ENCODE measurements at regions not wholly inside any gene's neighbourhood (a gene's known extent, or its start where the extent isn't known, plus 50 kb on each side); places are given as distances from the start of the nearest gene placed in this dataset.

GRCh38 chr1:208552928-208553327, 308.7 kb upstream of the PLXNA2 start:
- no peak for DNase-seq

DNA sequence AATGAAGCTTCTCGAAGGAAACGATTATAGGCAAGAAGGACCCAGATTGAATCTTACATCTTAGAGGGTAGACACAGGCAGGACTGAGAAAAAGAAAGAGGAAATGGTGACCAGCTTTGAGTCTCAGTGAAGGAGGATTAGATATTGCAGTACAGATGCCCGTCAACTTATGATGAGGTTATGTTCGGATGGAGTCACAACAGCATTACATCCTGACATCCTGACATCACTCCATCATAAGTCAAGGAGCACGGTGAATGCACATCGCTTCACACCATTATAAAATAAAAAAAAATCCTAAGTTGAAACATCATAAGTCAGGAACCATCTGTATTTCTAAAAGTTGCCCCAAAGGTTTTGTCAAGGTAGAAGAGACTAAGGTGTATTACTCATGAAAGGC, 312.3 kb upstream of the PLXNA2 start:
- no peak for DNase-seq

DNA sequence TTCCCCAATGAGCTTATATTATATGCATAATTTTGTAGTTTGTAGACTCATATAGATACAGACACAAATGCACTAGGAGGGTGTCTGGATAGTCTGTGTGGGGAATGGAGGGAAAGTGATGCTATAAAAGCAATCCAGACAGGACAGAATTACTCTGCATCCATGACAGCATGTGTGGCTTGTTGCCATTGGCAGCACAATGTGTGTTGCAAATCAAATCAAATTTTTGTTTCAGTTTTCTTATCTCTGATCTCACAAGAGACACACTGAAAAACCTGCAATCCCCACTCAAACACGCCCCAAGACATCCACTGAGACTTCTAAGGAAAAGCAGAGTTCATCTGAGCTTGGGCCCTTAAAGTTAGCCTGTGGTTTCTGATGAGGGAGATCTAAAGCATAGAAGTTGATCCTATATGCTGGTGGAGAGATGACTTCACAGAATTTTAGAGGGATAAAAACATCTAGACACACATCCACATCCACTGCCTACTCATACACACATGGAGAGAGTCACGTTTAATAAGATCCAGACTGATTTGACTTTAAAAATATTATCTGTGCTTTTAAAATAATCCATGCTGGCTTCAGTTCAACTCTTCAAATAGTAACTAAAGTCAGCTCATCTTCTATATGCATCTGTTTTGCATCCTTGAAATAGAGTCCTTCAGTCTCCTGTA, 313.0 kb upstream of the PLXNA2 start:
- no peak for DNase-seq

DNA sequence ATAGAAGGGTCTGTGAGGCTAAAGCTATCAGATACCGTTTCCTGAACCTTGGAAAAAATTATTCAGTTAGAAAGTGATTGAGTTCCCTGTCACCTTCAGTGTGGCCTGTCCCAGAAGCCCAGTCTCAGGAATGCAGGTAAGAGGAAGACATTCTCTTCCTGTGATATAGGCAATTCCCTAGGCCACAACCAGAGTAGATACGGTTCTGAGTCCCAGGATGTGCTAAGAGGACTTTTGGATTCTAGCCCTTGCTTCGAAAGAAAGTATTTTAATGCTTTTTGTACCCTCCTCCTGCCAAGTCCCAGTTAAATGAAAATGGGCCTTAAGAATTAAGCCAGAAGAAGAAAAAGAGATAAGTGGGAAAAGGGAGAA, 313.5 kb upstream of the PLXNA2 start:
- no peak for DNase-seq

GRCh38 chr1:208559597-208560329, 315.6 kb upstream of the PLXNA2 start:
- no peak for DNase-seq

DNA sequence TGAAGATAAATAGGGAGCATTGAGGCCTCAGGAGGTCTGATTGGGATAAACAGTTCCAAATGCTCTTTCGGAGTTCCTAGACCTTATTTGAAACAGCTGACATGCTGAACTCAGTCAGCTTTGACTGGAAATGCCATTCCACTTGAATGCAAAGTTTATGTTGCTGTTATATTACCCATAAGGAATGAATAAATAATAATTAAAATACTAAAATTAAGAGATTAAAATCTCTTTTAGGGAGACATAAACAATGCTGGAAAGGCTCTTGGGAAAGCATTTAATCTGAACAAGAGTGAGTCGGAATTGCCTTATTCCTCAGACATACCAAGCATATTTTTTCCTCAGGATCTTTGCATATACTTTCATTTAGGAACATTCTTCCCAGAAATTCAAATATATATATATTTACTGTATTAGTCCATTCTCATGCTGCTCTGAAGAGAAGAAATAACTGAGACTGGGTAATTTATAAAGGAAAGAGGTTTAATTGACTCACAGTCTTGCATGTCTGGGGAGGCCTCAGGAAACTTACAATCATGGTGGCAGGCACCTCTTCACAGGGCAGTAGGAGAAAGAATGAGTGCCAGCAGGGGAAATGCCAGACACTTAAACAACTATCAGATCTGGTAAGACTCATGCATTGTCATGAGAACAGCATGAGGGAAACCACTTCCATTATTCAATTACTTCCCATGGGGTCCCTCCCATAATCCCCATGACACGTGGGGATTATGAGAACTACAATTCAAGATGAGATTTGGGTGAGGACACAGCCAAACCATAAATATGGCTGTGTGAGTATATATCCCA, 318.2 kb upstream of the PLXNA2 start:
- DNase-seq = no peak

DNA sequence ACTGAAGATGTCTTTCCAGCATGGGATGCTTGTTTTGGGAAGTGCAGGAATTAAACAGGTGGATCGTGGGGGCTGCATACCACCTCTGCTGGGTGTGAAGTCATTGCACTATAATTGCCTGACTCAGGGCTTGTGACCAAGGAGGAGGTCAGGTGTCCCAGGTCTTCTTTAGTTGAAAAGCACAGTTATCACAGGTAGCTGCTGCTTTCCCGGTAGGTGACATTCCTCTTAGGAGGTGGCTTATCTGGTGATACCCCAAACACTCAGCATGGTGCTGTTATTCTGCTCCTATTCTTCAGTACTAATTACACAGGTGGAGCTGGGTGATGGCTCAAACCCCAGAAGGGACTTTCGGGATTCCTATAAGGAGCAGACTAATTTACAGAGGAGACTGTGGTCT, 320.3 kb upstream of the PLXNA2 start:
- DNase-seq = no peak

GRCh38 chr1:208565756-208566440, 321.7 kb upstream of the PLXNA2 start:
- no peak for DNase-seq

GRCh38 chr1:208569181-208569580, 325.0 kb upstream of the PLXNA2 start:
- no peak for DNase-seq

DNA sequence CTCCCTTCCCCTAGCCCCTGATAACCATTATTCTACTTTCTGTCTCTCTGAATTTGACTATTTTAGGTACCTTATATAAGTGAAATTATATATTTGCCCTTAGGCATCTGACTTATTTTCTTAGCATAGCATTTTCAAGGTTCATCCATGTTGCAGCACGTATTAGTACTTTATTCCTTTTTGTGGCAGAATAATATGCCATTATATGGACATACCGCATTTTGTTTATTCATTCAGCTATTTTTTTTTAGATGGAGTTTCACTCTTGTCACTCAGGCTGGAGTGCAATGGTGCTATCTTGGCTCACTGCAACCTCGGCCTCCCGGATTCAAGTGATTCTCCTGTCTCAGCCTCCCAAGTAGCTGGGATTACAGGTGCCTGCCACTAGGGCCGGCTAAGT, 326.2 kb upstream of the PLXNA2 start:
- DNase-seq = no peak

GRCh38 chr1:208576425-208576824, 332.2 kb upstream of the PLXNA2 start:
- DNase-seq = no peak

- DNase-seq = no peak
Measured at GRCh38 chr1:208577381-208577905, 333.3 kb upstream of the PLXNA2 start.

DNA sequence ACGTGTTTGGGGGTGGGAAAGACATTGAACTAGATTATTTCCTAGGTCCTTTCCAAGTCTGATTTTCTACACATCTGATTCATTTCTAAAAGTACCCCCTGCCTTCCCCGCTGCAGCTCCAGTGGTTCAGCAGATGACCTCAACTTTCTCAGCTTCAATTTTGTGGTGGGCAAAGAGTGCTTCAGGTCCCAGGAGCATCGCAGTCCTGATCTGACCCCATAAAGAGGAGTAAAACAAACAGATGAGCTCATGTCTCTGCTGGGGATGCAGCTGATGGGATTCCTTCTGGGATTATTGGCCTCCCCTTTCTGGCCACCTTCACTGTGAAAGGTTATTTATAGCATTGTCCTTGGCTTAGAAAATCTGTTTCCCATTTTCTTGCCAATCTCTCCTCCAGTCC, 337.0 kb upstream of the PLXNA2 start:
- no peak for DNase-seq

DNA sequence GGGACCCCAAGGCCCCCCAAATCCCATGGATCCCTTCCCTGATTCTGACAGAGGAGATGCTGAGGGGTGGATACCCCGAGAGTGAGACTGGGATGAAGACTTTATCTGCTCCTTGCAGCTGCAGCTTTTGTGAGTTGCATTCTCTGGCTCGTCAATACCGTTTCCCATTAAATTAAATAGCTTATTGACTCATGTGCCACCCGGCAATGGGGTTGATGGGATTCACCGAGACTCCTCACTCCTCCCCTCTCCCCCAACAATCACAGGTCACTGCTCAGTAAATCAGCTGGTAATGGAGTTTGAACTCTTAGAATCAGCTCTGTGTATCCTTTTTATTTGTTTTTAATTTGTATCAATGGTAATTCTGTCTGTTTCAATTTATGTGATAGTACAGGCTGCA, 337.5 kb upstream of the PLXNA2 start:
- DNase-seq = no peak

- no peak for DNase-seq
Measured at GRCh38 chr1:208584167-208584755, 340.1 kb upstream of the PLXNA2 start.

GRCh38 chr1:208587110-208587509, 342.9 kb upstream of the PLXNA2 start:
- no peak for DNase-seq

GRCh38 chr1:208593306-208594006, 349.3 kb upstream of the PLXNA2 start:
- no peak for DNase-seq

DNA sequence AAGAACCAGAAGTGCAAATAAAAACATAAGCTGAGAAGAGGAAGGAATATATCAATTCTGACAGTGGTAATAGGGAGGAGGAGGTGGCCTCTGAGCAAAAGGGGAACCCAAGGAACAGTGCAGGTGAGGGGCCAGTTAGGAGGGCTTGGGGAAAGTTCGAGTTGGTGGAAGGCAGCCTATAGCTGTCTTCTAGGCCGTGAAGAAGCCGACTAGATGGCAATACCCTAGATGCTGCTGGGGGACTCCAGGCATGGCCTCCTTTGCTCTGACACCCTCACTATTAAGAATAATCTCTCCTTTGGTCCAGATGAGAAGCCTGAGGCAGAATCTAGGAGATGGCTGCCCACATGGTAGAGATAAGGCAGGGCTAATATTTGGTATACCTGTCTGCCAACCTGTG, 351.1 kb upstream of the PLXNA2 start:
- DNase-seq = no peak

DNA sequence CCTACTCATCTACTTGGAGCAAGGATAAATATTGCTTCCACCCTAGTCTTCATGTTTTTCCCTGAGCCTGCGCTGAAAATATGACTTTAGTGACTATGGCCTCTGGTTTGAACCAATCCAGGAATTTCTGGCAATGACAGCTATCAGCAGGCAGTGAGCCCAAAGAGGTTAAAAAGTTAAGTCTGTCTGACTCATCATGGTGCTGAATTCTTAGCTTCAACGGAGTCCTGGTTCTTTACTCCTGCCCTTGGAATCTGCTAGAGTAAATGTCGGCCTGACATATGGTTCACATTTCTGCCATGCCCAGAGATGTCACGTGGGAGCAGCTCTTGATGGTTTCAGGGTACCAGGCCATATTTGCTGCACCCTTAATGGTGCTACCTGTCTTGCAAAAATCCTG, 351.6 kb upstream of the PLXNA2 start:
- no peak for DNase-seq

- DNase-seq = no peak
Measured at GRCh38 chr1:208597571-208597970, 353.4 kb upstream of the PLXNA2 start.

DNA sequence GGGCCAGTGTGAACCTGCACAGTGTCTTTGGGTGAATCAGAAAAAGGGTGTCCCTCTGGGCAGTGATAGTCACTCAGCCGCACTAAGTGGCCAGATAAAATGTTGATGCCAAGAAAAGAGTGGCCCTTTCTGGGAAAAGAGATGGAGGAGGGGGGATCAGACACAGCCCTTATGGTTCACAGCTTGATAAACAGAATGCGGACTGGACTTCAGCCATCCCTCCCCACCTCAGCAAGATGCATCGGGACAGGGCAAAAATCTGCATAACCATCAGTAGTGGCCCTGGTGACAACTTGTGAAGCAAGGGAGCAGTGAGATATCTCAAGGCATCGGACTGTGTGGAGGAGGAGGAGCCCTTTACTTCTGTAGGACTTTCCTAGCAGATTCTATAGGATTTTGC, 353.8 kb upstream of the PLXNA2 start:
- no peak for DNase-seq

DNA sequence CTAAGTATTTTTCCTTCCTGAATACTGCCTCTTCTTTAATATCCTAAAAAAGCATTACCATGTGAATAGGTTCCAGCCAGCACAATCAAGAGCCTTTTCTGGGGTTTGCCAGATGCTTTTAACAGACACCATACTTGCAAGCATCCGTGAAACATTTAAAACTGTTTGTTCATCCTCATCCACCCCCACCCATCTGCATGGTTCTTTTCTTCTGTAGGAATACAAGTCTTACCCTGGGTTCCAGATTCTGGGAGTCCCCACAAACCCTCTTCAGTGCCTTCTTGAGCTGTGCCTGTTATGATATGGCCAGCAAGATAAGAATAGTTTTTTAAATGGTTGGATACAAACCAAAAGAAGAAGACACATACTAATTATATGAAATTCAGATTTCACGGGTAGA, 354.9 kb upstream of the PLXNA2 start:
- DNase-seq = no peak
